Large intestine (tissue), 3 donors: ENCODE measurements at regions not wholly inside any gene's neighbourhood (a gene's known extent, or its start where the extent isn't known, plus 50 kb on each side); places are given as distances from the start of the nearest gene placed in this dataset.
A peak's percentile ranks its signal among the peaks of the same experiment; 100 is the strongest.

Source experiments
- DNase-seq, 2 donors: peaks; one replicate each; pipeline versions ENCODE4 v3.0.0 to v3.0.0-alpha.2; 2013
- H3K27ac ChIP-seq: one replicate; pipeline ENCODE4 v1.5.1; 2013; ENCODE audit warnings: low read length
- H3K27me3 ChIP-seq: 2 replicates; pipeline ENCODE4 v1.6.1; 2013; ENCODE audit warnings: low read length; ENCODE audit not compliant: control insufficient read depth, insufficient read depth
- H3K36me3 ChIP-seq: 2 replicates; pipeline ENCODE4 v1.6.1; 2013; ENCODE audit warnings: low read length; ENCODE audit not compliant: control insufficient read depth, insufficient read depth
- H3K4me1 ChIP-seq: one replicate; pipeline ENCODE4 v1.6.1; 2013; ENCODE audit warnings: low read length; ENCODE audit not compliant: control insufficient read depth, insufficient read depth
- H3K4me3 ChIP-seq: one replicate; pipeline ENCODE4 v1.5.1; 2013; ENCODE audit warnings: low read length
- H3K9me3 ChIP-seq: one replicate; pipeline ENCODE4 v1.6.1; 2013; ENCODE audit warnings: mild to moderate bottlenecking, low read depth, low read length, moderate library complexity; ENCODE audit not compliant: control insufficient read depth
- WGBS: methylation state at CpG from one replicate; pipeline ENCODE4 v1.1.5; 2013; ENCODE audit warnings: low lambda C conversion rate; ENCODE audit not compliant: insufficient coverage; 5-methylcytosine and 5-hydroxymethylcytosine counted together

DNA sequence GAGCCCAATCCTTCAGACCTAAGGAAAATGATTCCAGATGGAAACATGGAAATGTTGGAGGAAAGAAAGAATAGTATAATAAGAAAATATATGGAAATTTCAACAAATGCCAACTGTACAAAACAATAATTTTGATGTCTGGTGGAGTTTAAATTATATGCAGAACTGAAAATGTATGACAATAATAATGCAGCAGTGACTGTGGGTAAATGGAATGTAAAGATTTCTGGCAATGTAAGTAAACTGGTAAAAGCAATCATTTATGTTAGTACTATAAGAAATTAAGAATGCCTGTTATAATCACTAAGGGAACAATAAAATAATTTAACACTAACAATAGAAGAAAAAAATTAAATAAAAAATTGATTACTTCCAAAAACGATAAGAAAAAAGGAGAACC, 89.0 kb downstream of the EDN1 start:
- H3K4me1 ChIP-seq, result no peaks in the 10 kb centered on the region
- DNase-seq, result no peak
- no peak overlapping the region for H3K27ac ChIP-seq
- H3K9me3 ChIP-seq, result no peaks in the 10 kb centered on the region
- H3K27me3 ChIP-seq, result no peaks in the 10 kb centered on the region
- no peaks in the 10 kb centered on the region for H3K36me3 ChIP-seq
- 83% methylated on average over 1 of the region's 1 CpG for WGBS
- H3K4me3 ChIP-seq, result no peak overlapping the region

DNA sequence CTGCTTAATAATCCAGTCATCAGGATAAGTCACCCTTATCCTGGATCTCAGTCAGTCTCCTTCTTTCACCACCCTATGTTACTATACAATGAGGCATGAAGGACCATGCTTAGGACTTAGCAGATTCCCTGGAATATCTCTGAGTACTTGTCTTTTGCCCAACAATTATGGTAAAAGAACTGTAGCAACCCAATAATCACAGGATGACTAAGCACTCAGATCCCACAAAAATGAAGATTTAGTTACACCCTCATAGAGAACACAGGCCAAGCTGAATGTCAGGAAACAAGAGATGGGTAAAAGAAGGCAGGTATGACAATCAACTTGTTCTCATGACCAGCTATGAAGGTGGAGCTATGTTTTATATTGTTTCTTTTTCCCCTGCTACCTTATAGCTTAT, 91.4 kb downstream of the EDN1 start:
- no peak for DNase-seq
- H3K27ac ChIP-seq, result no peak overlapping the region
- no peaks in the 10 kb centered on the region for H3K9me3 ChIP-seq
- no peaks in the 10 kb centered on the region for H3K36me3 ChIP-seq
- H3K4me1 ChIP-seq, result no peaks in the 10 kb centered on the region
- no peaks in the 10 kb centered on the region for H3K27me3 ChIP-seq
- H3K4me3 ChIP-seq, result no peak overlapping the region

DNA sequence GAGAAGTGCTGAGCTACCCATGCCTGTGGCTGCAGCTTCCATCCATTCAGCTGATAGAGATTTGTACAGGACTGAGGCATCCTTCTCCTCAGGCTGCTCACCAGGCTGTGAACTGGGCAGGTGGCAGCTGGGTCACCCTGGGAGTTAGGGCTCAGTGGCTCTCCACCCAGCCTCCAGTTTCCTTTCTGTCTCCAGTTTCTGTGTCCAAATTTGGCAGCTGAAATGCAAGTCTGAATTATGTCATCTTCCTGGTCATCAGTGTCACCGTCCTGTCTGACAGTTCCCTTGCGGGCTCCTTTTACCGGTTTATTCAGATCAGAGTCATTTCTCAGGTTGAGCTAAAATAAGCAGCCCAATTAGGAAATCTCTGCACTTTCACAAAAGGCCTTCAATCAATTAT, 93.3 kb downstream of the EDN1 start:
- no peak overlapping the region for H3K27ac ChIP-seq
- H3K4me1 ChIP-seq, result no peaks in the 10 kb centered on the region
- no peaks in the 10 kb centered on the region for H3K9me3 ChIP-seq
- no peaks in the 10 kb centered on the region for H3K36me3 ChIP-seq
- DNase-seq, result no peak
- no peaks in the 10 kb centered on the region for H3K27me3 ChIP-seq
- WGBS, result 100% methylated on average over 1 of the region's 3 CpGs
- H3K4me3 ChIP-seq, result no peak overlapping the region

DNA sequence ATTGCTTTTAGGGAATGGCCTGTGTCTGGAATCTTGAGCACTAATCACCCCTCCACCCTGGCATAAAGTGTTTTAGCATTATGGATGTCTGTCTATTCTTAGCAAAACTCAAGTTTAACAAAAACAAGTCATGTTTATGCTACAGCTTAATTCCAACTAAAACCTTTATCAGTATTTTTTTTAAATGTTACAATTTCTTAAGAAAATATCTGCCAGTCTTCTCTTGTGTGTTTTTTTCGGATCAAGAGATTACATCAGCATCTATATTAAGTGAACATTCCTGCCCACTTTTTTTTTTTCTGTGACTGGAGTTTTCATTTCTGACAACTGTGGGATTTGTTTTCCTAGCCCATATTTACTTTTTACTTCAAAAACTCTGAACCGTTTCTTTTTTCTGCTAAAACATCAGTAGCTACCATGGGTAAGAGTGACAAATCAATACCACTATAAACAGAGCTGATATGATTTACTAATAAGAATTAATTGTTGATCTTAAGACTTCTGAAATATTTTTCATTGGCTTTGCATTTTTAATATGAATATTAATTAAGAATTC, 94.3 kb downstream of the EDN1 start:
- no peaks in the 10 kb centered on the region for H3K36me3 ChIP-seq
- DNase-seq, result no peak
- WGBS, result 65% methylated on average over 2 of the region's 2 CpGs
- no peak overlapping the region for H3K4me3 ChIP-seq
- H3K4me1 ChIP-seq, result no peaks in the 10 kb centered on the region
- H3K27me3 ChIP-seq, result no peaks in the 10 kb centered on the region
- H3K9me3 ChIP-seq, result no peaks in the 10 kb centered on the region
- no peak overlapping the region for H3K27ac ChIP-seq

DNA sequence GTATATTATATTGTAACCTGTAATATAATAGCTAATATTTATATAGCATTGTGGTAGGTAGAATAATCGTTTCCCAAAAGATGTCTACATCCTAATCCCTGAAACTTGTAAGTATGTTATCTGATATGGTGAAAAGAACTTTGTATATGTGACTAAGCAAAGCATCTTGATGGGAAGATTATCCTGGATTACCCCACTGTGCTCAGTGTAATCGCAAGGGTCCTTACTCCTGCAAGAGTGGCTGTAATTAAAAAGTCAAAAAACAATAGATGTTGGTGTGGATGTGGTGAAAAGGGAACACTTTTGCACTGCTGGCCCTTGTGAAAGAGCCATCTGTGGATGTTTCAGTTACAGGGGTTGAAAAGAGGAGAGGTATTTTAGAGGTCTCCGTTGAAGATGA, 95.2 kb downstream of the EDN1 start:
- no peak overlapping the region for H3K4me3 ChIP-seq
- no peaks in the 10 kb centered on the region for H3K36me3 ChIP-seq
- no peaks in the 10 kb centered on the region for H3K4me1 ChIP-seq
- DNase-seq, result no peak
- WGBS, result no CpG with 5 or more reads among the region's 3 CpGs
- H3K27me3 ChIP-seq, result no peaks in the 10 kb centered on the region
- H3K27ac ChIP-seq, result no peak overlapping the region
- H3K9me3 ChIP-seq, result no peaks in the 10 kb centered on the region

DNA sequence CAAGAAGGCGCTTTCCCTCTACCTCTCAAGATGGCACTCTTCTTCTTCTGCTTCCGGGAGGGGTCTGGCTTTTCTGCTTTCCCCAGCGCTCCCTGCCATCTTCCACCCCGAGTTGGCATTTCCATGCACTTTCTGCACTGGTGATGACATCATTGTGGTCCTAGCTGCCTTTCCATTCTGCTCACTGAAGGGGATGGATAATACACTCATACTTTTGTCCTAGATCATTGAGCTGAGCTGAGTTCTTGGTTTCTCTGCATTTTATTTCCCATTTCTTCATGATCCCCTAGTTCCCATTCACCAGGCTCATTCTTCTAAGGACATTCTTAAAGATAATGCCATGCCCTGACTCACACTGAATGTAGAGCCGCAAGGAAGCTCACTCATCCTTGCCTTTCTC, 96.7 kb downstream of the EDN1 start:
- DNase-seq, result no peak
- 80% methylated on average over 1 of the region's 5 CpGs for WGBS

DNA sequence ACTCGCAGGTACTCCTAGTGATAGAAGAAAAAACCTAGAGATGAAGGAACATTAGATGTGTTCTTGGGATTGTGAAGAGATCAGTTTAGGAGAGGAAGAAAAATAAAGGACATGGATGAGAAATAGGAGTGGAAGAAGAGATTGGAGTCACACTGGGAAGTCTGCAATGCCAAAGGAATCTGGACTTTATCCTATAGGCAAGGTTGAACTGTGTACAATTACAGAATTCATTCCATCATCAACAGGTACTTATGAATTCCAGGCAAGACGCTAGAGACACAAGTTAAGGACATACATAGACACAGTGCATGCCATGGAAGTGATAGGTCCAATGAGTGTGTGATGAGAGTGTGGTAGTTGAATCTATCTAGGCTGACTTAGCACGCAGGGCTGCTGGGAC, 101.3 kb downstream of the EDN1 start:
- DNase-seq, result peak; percentile 50 to 71
- no peaks in the 10 kb centered on the region for H3K4me1 ChIP-seq
- no peak overlapping the region for H3K4me3 ChIP-seq
- WGBS, result 89% methylated on average over 1 of the region's 3 CpGs
- H3K36me3 ChIP-seq, result no peaks in the 10 kb centered on the region
- no peaks in the 10 kb centered on the region for H3K9me3 ChIP-seq
- peak overlapping the region; percentile 2 for H3K27ac ChIP-seq
- H3K27me3 ChIP-seq, result no peaks in the 10 kb centered on the region

More for the DNA sequence above, 96.7 kb downstream of the EDN1 start:
- Histone ChIP-seq H3K27ac (no peak overlapping the region), H3K27me3 (no peaks in the 10 kb centered on the region), H3K4me1 (no peaks in the 10 kb centered on the region), H3K36me3 (no peaks in the 10 kb centered on the region), H3K9me3 (no peaks in the 10 kb centered on the region), H3K4me3 (no peak overlapping the region)

DNA sequence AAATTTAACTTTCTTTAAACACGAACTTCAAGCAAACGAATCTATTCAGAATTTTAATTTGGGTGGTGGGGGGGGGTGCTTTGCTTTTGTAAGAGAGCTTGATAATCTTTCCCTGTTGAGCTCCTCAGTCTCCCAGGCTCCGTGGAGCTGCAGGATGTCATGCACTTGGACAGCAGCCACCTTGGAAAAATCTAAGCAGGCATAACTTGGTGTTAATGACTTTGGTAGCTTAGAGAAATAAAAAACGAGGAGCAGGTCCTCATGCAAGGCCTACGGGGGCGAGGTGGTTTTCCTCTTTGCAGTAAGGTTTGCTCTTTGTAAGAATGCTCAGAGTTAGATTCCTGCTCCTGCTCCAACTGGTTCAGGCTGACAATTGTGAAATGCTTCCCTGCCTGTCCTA, 102.3 kb downstream of the EDN1 start:
- Histone ChIP-seq H3K27me3 (no peaks in the 10 kb centered on the region), H3K36me3 (no peaks in the 10 kb centered on the region), H3K27ac (no peak overlapping the region), H3K9me3 (no peaks in the 10 kb centered on the region), H3K4me1 (no peaks in the 10 kb centered on the region), H3K4me3 (no peak overlapping the region)
- no CpG with 5 or more reads among the region's 6 CpGs for WGBS
- DNase-seq, result no peak

DNA sequence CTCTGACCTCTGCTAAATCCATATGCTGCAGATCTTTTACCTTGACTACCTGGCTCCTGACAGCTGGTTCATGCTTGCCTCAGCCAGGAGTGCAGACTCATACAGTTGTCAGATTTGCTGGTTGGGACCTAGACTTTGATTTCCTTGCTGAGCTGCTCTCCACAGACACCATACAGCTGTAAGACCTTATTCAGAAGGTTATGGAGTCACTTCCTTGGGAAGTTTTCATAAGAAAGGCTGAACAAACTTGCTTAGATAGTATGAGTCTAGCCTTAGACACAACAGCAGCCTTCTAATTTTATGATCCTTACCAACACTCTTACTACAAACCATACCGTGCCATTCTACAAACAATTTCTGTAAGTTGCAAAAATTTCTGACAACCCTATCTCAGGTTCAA, 102.9 kb downstream of the EDN1 start:
- Histone ChIP-seq H3K27me3 (no peaks in the 10 kb centered on the region), H3K4me1 (no peaks in the 10 kb centered on the region), H3K36me3 (no peaks in the 10 kb centered on the region), H3K27ac (no peak overlapping the region), H3K4me3 (no peak overlapping the region), H3K9me3 (no peaks in the 10 kb centered on the region)
- WGBS, result 88% methylated on average over 1 of the region's 1 CpG
- no peak for DNase-seq

DNA sequence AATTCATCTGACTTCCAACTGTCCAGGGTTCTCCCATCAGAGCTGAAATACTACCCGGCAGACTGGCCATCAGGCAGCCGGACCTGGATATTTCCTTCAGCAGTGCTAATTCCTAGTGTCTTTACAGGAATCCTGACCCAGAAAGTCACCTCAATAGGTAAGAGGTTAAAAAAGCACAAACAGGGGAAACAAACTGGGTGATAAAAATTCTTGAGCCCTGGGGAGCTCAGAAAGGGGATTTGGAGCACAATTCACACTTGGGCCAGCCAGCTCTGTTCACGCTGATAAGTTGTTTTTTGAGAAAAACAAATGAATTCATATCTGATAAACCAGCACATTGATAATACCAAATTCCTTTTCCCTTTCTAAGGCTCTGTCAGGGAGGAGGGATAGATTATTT, 104.0 kb downstream of the EDN1 start:
- Histone ChIP-seq H3K27me3 (no peaks in the 10 kb centered on the region), H3K27ac (no peak overlapping the region), H3K4me3 (no peak overlapping the region), H3K36me3 (no peaks in the 10 kb centered on the region), H3K4me1 (no peaks in the 10 kb centered on the region), H3K9me3 (peaks cover 2% of the 10 kb centered on the region)
- WGBS, result 100% methylated on average over 1 of the region's 3 CpGs
- DNase-seq, result no peak

DNA sequence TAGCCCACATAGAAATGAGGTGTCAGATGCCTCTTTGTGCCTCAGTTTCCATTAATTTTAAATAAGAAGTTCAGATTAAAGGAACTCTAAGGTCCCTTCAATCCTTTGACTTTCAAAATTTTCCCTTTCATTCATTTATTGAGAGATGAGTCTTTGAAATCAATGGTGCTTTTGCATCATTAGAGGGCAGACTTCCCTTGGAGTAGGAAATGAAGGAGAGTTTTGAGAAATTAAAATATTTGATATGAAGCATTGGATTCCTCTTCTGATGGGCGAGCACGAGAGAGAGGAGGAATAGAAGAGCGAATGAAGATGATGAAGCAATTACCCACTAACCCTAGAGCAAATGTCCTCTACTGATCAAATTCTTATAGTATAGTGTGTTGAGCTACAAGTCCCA, 105.7 kb downstream of the EDN1 start:
- no peak overlapping the region for H3K27ac ChIP-seq
- H3K4me1 ChIP-seq, result no peaks in the 10 kb centered on the region
- peaks cover 2% of the 10 kb centered on the region for H3K9me3 ChIP-seq
- WGBS, result 100% methylated on average over 2 of the region's 3 CpGs
- no peak for DNase-seq
- H3K36me3 ChIP-seq, result no peaks in the 10 kb centered on the region
- H3K4me3 ChIP-seq, result no peak overlapping the region
- no peaks in the 10 kb centered on the region for H3K27me3 ChIP-seq
